ENCODE measurements at regions not wholly inside any gene's neighbourhood (a gene's known extent, or its start where the extent isn't known, plus 50 kb on each side); places are given as distances from the start of the nearest gene placed in this dataset.

DNA sequence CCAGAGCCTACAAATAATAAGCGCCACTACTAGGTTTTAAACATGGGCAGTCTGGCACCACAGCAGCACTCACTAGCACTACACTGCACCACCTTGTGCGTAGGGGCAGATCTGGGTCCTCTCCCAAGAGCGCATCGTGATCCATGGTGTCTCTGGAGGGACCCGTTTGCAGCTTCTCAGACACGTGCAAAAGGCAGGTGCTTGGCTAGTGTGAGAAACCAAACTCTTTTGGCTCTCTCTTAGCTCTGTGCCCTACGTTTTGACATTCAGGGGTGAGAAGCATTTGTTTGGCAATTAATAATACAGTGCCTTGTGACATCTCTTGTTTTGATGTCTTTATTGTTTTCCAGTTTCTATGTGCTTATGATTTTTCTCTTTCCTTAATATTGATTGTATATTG, 75.4 kb upstream of the EGFLAM start:
- intact Hi-C loops (cut with DNase I): no loop called here
- Histone ChIP-seq H3K27me3 (no peaks in the 10 kb centered on the region), H3K4me3 (no peak overlapping the region), H3K27ac (no peak overlapping the region), H3K9me3 (no peaks in the 10 kb centered on the region), H3K4me1 (no peaks in the 10 kb centered on the region), H3K36me3 (no peaks in the 10 kb centered on the region)
- no peak for DNase-seq
- 83 to 89% methylated on average over 4 to 7 of the region's 7 CpGs for WGBS, 2 donors
- TF ChIP-seq, protein P1, sequence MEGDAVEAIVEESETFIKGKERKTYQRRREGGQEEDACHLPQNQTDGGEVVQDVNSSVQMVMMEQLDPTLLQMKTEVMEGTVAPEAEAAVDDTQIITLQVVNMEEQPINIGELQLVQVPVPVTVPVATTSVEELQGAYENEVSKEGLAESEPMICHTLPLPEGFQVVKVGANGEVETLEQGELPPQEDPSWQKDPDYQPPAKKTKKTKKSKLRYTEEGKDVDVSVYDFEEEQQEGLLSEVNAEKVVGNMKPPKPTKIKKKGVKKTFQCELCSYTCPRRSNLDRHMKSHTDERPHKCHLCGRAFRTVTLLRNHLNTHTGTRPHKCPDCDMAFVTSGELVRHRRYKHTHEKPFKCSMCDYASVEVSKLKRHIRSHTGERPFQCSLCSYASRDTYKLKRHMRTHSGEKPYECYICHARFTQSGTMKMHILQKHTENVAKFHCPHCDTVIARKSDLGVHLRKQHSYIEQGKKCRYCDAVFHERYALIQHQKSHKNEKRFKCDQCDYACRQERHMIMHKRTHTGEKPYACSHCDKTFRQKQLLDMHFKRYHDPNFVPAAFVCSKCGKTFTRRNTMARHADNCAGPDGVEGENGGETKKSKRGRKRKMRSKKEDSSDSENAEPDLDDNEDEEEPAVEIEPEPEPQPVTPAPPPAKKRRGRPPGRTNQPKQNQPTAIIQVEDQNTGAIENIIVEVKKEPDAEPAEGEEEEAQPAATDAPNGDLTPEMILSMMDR (IDR thresholded peaks at IDR 0.05): no peak
- TF ChIP-seq POLR2A (IDR thresholded peaks at IDR 0.05): no peak

DNA sequence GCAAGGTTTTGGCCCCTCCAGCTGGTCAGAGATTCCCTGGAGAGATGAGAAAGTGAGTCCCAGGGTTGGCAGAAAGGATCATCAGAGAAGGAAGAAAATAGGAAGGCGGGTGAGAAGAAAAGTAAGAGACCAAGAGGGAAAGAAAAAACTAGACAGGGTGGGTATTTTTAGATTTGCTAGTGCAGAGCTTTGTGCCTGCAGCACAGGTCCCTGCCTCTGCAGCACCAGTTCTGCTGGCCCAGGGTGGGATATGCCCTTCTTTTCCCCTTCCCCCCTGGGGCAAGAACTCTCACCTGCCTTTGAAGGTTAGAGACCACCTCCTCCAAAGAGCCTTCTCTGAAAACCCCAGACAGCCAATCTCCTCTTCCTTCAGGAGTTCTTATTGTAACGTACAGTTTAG, 90.3 kb upstream of the EGFLAM start:
- no peaks in the 10 kb centered on the region for H3K27me3 ChIP-seq
- intact Hi-C loops (cut with DNase I): no loop called here
- H3K27ac ChIP-seq: no peak overlapping the region
- WGBS, 2 donors: 62 to 63% methylated on average over 2 of the region's 2 CpGs
- TF ChIP-seq POLR2A (IDR thresholded peaks at IDR 0.05): no peak
- TF ChIP-seq, protein P1 (IDR thresholded peaks at IDR 0.05): no peak
- H3K4me1 ChIP-seq: no peaks in the 10 kb centered on the region
- H3K9me3 ChIP-seq: no peaks in the 10 kb centered on the region
- H3K36me3 ChIP-seq: no peaks in the 10 kb centered on the region
- no peak overlapping the region for H3K4me3 ChIP-seq
- DNase-seq: no peak

- no peak for DNase-seq
- no peaks in the 10 kb centered on the region for H3K27me3 ChIP-seq
- TF ChIP-seq, protein P1 (IDR thresholded peaks at IDR 0.05): no peak
- no peak for TF ChIP-seq POLR2A (IDR thresholded peaks at IDR 0.05)
- H3K27ac ChIP-seq: no peak overlapping the region
- H3K36me3 ChIP-seq: no peaks in the 10 kb centered on the region
- WGBS, 2 donors: 27 to 56% methylated on average over 4 to 7 of the region's 12 CpGs
- no peak overlapping the region for H3K4me3 ChIP-seq
- H3K9me3 ChIP-seq: no peaks in the 10 kb centered on the region
- intact Hi-C loops (cut with DNase I): no loop called here
- H3K4me1 ChIP-seq: no peaks in the 10 kb centered on the region
These were observed 90.8 kb upstream of the EGFLAM start for GRCh38 chr5:38167562-38167996.

DNA sequence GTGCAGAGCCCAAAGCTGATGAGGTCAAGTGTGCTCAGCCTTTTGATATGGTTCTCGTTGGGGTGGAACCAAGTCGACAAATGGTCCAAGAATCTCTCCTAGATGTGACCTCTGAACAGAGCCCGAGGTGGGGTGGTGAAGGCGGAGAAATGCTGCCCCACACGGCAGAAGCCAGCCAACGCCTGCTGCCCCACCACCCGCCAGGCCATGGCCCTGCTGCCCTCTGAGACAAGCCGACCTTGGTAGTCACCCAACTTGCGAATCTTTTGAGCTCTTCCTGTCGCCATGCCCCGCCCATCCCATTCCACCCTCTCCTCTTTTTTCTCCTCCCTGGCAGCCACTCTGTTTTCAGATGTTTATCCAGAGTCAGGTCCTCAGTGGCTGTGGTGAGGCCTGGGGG, 91.5 kb upstream of the EGFLAM start:
- intact Hi-C loops (cut with DNase I): no loop called here
- no peaks in the 10 kb centered on the region for H3K9me3 ChIP-seq
- no peaks in the 10 kb centered on the region for H3K27me3 ChIP-seq
- 83 to 85% methylated on average over 8 to 11 of the region's 11 CpGs for WGBS, 2 donors
- H3K4me1 ChIP-seq: no peaks in the 10 kb centered on the region
- H3K27ac ChIP-seq: no peak overlapping the region
- no peak for DNase-seq
- TF ChIP-seq, protein P1 (IDR thresholded peaks at IDR 0.05): no peak
- TF ChIP-seq POLR2A (IDR thresholded peaks at IDR 0.05): no peak
- H3K36me3 ChIP-seq: no peaks in the 10 kb centered on the region
- no peak overlapping the region for H3K4me3 ChIP-seq

GRCh38 chr5:38165435-38165834, 92.9 kb upstream of the EGFLAM start:
- TF ChIP-seq POLR2A (IDR thresholded peaks at IDR 0.05): no peak
- no peaks in the 10 kb centered on the region for H3K36me3 ChIP-seq
- H3K27me3 ChIP-seq: no peaks in the 10 kb centered on the region
- no peak overlapping the region for H3K27ac ChIP-seq
- H3K9me3 ChIP-seq: no peaks in the 10 kb centered on the region
- 90 to 95% methylated on average over 12 of the region's 12 CpGs for WGBS, 2 donors
- DNase-seq: no peak
- intact Hi-C loops (cut with DNase I): no loop called here
- H3K4me1 ChIP-seq: no peaks in the 10 kb centered on the region
- H3K4me3 ChIP-seq: no peak overlapping the region

GRCh38 chr5:38164776-38165399, 93.5 kb upstream of the EGFLAM start:
- no peaks in the 10 kb centered on the region for H3K36me3 ChIP-seq
- H3K27ac ChIP-seq: no peak overlapping the region
- no peak for DNase-seq
- no peak overlapping the region for H3K4me3 ChIP-seq
- WGBS, 2 donors: 35 to 36% methylated on average over 4 of the region's 4 CpGs
- intact Hi-C loops (cut with DNase I): no loop called here
- TF ChIP-seq, protein P1 (IDR thresholded peaks at IDR 0.05): no peak
- TF ChIP-seq POLR2A (IDR thresholded peaks at IDR 0.05): no peak
- H3K4me1 ChIP-seq: no peaks in the 10 kb centered on the region
- H3K27me3 ChIP-seq: no peaks in the 10 kb centered on the region
- no peaks in the 10 kb centered on the region for H3K9me3 ChIP-seq
